ENCODE measurements at regions not wholly inside any gene's neighbourhood (a gene's known extent, or its start where the extent isn't known, plus 50 kb on each side); places are given as distances from the start of the nearest gene placed in this dataset.

DNA sequence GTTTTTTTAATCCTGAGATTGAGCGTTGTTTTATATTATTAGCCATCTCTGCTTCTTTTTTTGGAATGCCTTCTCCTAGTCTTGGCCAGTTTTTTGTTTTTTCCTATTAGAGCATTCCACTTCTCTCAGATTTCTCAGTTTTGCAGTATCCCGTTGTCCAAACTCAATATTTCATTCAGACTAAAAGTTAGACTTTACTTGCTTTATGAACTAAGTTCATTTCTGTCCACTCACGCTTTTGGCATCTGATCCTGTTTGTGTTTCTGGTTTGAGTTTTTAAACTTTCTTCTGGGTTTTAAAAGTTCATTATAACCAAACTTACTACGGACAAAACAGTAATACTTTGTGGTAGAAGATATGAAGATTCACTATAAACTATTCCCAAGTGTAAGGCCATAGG is 288.3 kb upstream of the MPDZ start:
- DNase-seq = no peak
- no peak overlapping the region for H3K4me3 ChIP-seq (ENCODE audit: low read length)
- H3K9me3 Mint-ChIP-seq = no peaks in the 10 kb centered on the region
- H3K27ac ChIP-seq (ENCODE audit: low read depth, low read length) = no peak overlapping the region
- H3K9ac ChIP-seq (ENCODE audit: extremely low read depth, low read length, poor library complexity, severe bottlenecking) = no peak overlapping the region
- no peaks in the 10 kb centered on the region for H3K36me3 Mint-ChIP-seq (ENCODE audit: low read depth)
- 97 to 100% methylated on average over 1 to 3 of the region's 4 CpGs for WGBS, 2 experiments (ENCODE audit: insufficient coverage in 1 of 2, insufficient read length in 1 of 2)
- H3K4me1 ChIP-seq (ENCODE audit: control insufficient read depth, insufficient read depth, low read length) = no peaks in the 10 kb centered on the region
- no peak overlapping the region for H3K4me3 Mint-ChIP-seq
- H3K27ac Mint-ChIP-seq = no peak overlapping the region
- H3K9me3 ChIP-seq (ENCODE audit: control insufficient read depth, low read length) = no peaks in the 10 kb centered on the region
- H3K27me3 ChIP-seq (ENCODE audit: control insufficient read depth, insufficient read depth, low read length, poor library complexity, severe bottlenecking) = no peaks in the 10 kb centered on the region
- no peaks in the 10 kb centered on the region for H3K36me3 ChIP-seq (ENCODE audit: control insufficient read depth, insufficient read depth, low read length)
- peaks cover 10% of the 10 kb centered on the region for H3K4me1 Mint-ChIP-seq
- TF ChIP-seq, protein P1, sequence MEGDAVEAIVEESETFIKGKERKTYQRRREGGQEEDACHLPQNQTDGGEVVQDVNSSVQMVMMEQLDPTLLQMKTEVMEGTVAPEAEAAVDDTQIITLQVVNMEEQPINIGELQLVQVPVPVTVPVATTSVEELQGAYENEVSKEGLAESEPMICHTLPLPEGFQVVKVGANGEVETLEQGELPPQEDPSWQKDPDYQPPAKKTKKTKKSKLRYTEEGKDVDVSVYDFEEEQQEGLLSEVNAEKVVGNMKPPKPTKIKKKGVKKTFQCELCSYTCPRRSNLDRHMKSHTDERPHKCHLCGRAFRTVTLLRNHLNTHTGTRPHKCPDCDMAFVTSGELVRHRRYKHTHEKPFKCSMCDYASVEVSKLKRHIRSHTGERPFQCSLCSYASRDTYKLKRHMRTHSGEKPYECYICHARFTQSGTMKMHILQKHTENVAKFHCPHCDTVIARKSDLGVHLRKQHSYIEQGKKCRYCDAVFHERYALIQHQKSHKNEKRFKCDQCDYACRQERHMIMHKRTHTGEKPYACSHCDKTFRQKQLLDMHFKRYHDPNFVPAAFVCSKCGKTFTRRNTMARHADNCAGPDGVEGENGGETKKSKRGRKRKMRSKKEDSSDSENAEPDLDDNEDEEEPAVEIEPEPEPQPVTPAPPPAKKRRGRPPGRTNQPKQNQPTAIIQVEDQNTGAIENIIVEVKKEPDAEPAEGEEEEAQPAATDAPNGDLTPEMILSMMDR (conservative IDR thresholded peaks at IDR 0.05) = no peak
- peaks cover 12% of the 10 kb centered on the region for H3K27me3 Mint-ChIP-seq (ENCODE audit: insufficient read depth)

DNA sequence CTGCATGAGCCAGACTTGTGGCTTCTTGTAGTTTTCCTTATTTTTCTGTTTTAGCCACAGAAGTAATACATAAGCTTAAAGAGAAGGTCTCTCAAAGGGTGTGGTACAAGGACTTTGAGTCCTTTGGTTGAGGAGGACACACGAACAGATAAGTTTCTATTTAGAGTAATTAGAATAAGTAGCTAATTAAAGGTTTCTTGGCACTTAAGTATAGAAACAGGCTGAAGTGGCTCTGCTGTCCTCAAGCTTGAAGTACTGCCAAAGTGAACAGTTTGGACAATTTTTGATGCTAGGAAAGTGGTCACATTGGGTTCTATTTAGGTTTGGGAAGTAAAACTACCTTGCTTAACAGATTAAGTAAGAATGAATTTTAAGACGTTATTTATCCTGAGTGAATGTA is 278.3 kb upstream of the MPDZ start:
- Histone ChIP-seq H3K4me1 (ENCODE audit: control insufficient read depth, insufficient read depth, low read length) (no peaks in the 10 kb centered on the region), H3K9me3 (ENCODE audit: control insufficient read depth, low read length) (no peaks in the 10 kb centered on the region), H3K27ac (ENCODE audit: low read depth, low read length) (no peak overlapping the region), H3K9ac (ENCODE audit: extremely low read depth, low read length, poor library complexity, severe bottlenecking) (no peak overlapping the region), H3K27me3 (ENCODE audit: control insufficient read depth, insufficient read depth, low read length, poor library complexity, severe bottlenecking) (no peaks in the 10 kb centered on the region), H3K36me3 (ENCODE audit: control insufficient read depth, insufficient read depth, low read length) (no peaks in the 10 kb centered on the region), H3K4me3 (ENCODE audit: low read length) (no peak overlapping the region)
- Mint-ChIP-seq H3K36me3 (ENCODE audit: low read depth) (no peaks in the 10 kb centered on the region), H3K27ac (no peak overlapping the region), H3K4me1 (peaks cover 3% of the 10 kb centered on the region), H3K9me3 (no peaks in the 10 kb centered on the region), H3K4me3 (no peak overlapping the region), H3K27me3 (ENCODE audit: insufficient read depth) (no peaks in the 10 kb centered on the region)
- TF ChIP-seq, protein P1 (conservative IDR thresholded peaks at IDR 0.05) = no peak
- WGBS, 2 experiments (ENCODE audit: insufficient coverage in 1 of 2, insufficient read length in 1 of 2) = 0% methylated on average over 1 of the region's 2 CpGs
- DNase-seq = no peak

DNA sequence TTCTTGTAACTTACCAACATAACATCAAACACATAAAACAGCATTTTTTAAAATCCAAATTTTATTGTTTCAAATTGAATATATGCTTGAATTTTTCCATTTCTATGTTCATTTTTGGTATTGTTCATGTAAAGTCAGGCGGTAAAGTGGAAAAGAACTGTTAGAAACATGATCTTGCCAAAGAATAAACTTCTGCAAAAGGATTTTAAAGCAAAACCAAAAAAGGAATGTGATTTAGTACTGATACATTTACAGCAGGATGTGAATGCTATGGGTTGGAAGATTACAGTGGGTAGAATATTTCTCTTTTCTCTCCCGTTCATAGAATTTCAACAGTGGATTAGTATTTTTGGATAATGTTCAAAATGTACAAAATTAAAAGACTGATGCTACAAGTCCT is 277.2 kb upstream of the MPDZ start:
- Mint-ChIP-seq H3K27me3 (ENCODE audit: insufficient read depth) (no peaks in the 10 kb centered on the region), H3K4me1 (peaks cover 3% of the 10 kb centered on the region), H3K4me3 (no peak overlapping the region), H3K36me3 (ENCODE audit: low read depth) (no peaks in the 10 kb centered on the region), H3K9me3 (no peaks in the 10 kb centered on the region), H3K27ac (no peak overlapping the region)
- 80 to 87% methylated on average over 1 of the region's 2 CpGs for WGBS, 2 experiments (ENCODE audit: insufficient coverage in 1 of 2, insufficient read length in 1 of 2)
- no peak for DNase-seq
- no peak overlapping the region for H3K27ac ChIP-seq (ENCODE audit: low read depth, low read length)
- H3K9me3 ChIP-seq (ENCODE audit: control insufficient read depth, low read length) = no peaks in the 10 kb centered on the region
- H3K9ac ChIP-seq (ENCODE audit: extremely low read depth, low read length, poor library complexity, severe bottlenecking) = no peak overlapping the region
- TF ChIP-seq, protein P1 (conservative IDR thresholded peaks at IDR 0.05) = no peak
- no peaks in the 10 kb centered on the region for H3K36me3 ChIP-seq (ENCODE audit: control insufficient read depth, insufficient read depth, low read length)
- H3K27me3 ChIP-seq (ENCODE audit: control insufficient read depth, insufficient read depth, low read length, poor library complexity, severe bottlenecking) = no peaks in the 10 kb centered on the region
- no peak overlapping the region for H3K4me3 ChIP-seq (ENCODE audit: low read length)
- H3K4me1 ChIP-seq (ENCODE audit: control insufficient read depth, insufficient read depth, low read length) = no peaks in the 10 kb centered on the region
